ENCODE measurements at regions not wholly inside any gene's neighbourhood (a gene's known extent, or its start where the extent isn't known, plus 50 kb on each side); places are given as distances from the start of the nearest gene placed in this dataset.
A peak's percentile ranks its signal among the peaks of the same experiment; 100 is the strongest.
"Not testable (repeated sequence)": the region's sequence is repeated elsewhere in the genome, so short reads cannot be mapped to it uniquely, and the experiment has no call there.

GRCh38 chr4:128688033-128688721, 121.3 kb upstream of the JADE1 start:
- DNase-seq, result no peak

- DNase-seq, result no peak
Measured at GRCh38 chr4:128686810-128687209, 122.7 kb upstream of the JADE1 start.

- DNase-seq, result peak; percentile 92
Measured at GRCh38 chr4:128686032-128686465, 123.5 kb upstream of the JADE1 start.

- no peak for DNase-seq
Measured at GRCh38 chr4:128684016-128684415, 125.5 kb upstream of the JADE1 start.

GRCh38 chr4:128682942-128683666, 126.4 kb upstream of the JADE1 start:
- DNase-seq, result no peak

- DNase-seq, result no peak
Measured at GRCh38 chr4:128676095-128676494, 133.4 kb upstream of the JADE1 start.

GRCh38 chr4:128675083-128675482, 134.4 kb upstream of the JADE1 start:
- DNase-seq, result no peak

- not testable (repeated sequence) for DNase-seq
Measured at GRCh38 chr4:128673159-128673558, 136.3 kb upstream of the JADE1 start.

GRCh38 chr4:128672596-128672995, 136.9 kb upstream of the JADE1 start:
- DNase-seq, result not testable (repeated sequence)

GRCh38 chr4:128670513-128670912, 139.0 kb upstream of the JADE1 start:
- DNase-seq, result no peak

- no peak for DNase-seq
Measured at GRCh38 chr4:128668566-128668965, 140.9 kb upstream of the JADE1 start.

GRCh38 chr4:128665514-128665913, 144.0 kb upstream of the JADE1 start:
- DNase-seq, result no peak

- no peak for DNase-seq
Measured at GRCh38 chr4:128663325-128663724, 146.2 kb upstream of the JADE1 start.

GRCh38 chr4:128661479-128661878, 148.0 kb upstream of the JADE1 start:
- no peak for DNase-seq

GRCh38 chr4:128660361-128661215, 148.9 kb upstream of the JADE1 start:
- no peak for DNase-seq

GRCh38 chr4:128658214-128658631, 151.3 kb upstream of the JADE1 start:
- DNase-seq, result no peak

GRCh38 chr4:128657638-128658037, 151.9 kb upstream of the JADE1 start:
- no peak for DNase-seq

GRCh38 chr4:128654465-128654864, 155.0 kb upstream of the JADE1 start:
- DNase-seq, result no peak

- DNase-seq, result no peak
Measured at GRCh38 chr4:128653527-128654444, 155.7 kb upstream of the JADE1 start.

GRCh38 chr4:128649575-128650205, 159.8 kb upstream of the JADE1 start:
- no peak for DNase-seq

- no peak for DNase-seq
Measured at GRCh38 chr4:128649161-128649560, 160.3 kb upstream of the JADE1 start.

GRCh38 chr4:128648021-128648420, 161.5 kb upstream of the JADE1 start:
- DNase-seq, result no peak

All from hematopoietic multipotent progenitor cell treated with erythropoietin and hydrocortisone succinate and interleukin-3 and kit ligand, for 6 days (in vitro differentiated cells).